Peyer's patch (tissue), 4 donors: ENCODE measurements at regions not wholly inside any gene's neighbourhood (a gene's known extent, or its start where the extent isn't known, plus 50 kb on each side); places are given as distances from the start of the nearest gene placed in this dataset.

Experiments used
- DNase-seq, 3 donors: peaks; one replicate each; pipeline ENCODE4 v3.0.0-alpha.2; 2017 to 2019
- H3K27ac ChIP-seq, 4 donors: fragments of 200-600 bp; sonication (generic); one replicate each; pipeline ENCODE4 v1.5.1; 2016 to 2019
- H3K27me3 ChIP-seq, 2 donors: fragments of 200-600 bp; sonication (generic); one replicate each; pipeline ENCODE4 v1.5.1; 2019
- H3K36me3 ChIP-seq, 3 donors: fragments of 200-600 bp; sonication (generic); one replicate each; pipeline ENCODE4 v1.5.1; 2016 to 2019
- H3K4me1 ChIP-seq, 4 donors: fragments of 200-600 bp; sonication (generic); one replicate each; pipeline ENCODE4 v1.5.1; 2016 to 2019
- H3K4me3 ChIP-seq, 4 donors: fragments of 200-600 bp; sonication (generic); 1 replicate in 3 of 4; 2 replicates in 1 of 4; pipeline ENCODE4 v1.5.1; 2016 to 2019; ENCODE audit warnings: mild to moderate bottlenecking in 1 of 4
- H3K9me3 ChIP-seq, 4 donors: fragments of 200-600 bp; sonication (generic); one replicate each; pipeline ENCODE4 v1.5.1; 2016 to 2019; ENCODE audit warnings: mild to moderate bottlenecking in 1 of 4
- POLR2A ChIP-seq, 2 donors: fragments of 450-650 bp; IDR thresholded peaks; one replicate each; pipeline ENCODE4 v1.5.1; 2017; ENCODE audit warnings: antibody characterized with exemption in 2 of 2, mild to moderate bottlenecking in 2 of 2, moderate library complexity in 2 of 2
- TF ChIP-seq, protein P1 (sequence below), 6 experiments: fragments of 450-650 bp in 4 of 6; fragments of 200-600 bp in 2 of 6; sonication (generic) in 1 of 6; IDR thresholded peaks; one replicate each; pipeline ENCODE4 v1.5.1; 2017 to 2019; ENCODE audit warnings: antibody characterized with exemption in 6 of 6, mild to moderate bottlenecking in 3 of 6, moderate library complexity in 1 of 6

GRCh38 chr3:181410870-181411269, 300.9 kb upstream of the SOX2 start:
- Histone ChIP-seq H3K36me3 (no peaks in the 10 kb centered on the region), H3K4me1 (no peaks in the 10 kb centered on the region), H3K4me3 (no peak overlapping the region), H3K27me3 (no peaks in the 10 kb centered on the region), H3K9me3 (no peaks in the 10 kb centered on the region), H3K27ac (no peak overlapping the region)
- TF ChIP-seq, protein P1, sequence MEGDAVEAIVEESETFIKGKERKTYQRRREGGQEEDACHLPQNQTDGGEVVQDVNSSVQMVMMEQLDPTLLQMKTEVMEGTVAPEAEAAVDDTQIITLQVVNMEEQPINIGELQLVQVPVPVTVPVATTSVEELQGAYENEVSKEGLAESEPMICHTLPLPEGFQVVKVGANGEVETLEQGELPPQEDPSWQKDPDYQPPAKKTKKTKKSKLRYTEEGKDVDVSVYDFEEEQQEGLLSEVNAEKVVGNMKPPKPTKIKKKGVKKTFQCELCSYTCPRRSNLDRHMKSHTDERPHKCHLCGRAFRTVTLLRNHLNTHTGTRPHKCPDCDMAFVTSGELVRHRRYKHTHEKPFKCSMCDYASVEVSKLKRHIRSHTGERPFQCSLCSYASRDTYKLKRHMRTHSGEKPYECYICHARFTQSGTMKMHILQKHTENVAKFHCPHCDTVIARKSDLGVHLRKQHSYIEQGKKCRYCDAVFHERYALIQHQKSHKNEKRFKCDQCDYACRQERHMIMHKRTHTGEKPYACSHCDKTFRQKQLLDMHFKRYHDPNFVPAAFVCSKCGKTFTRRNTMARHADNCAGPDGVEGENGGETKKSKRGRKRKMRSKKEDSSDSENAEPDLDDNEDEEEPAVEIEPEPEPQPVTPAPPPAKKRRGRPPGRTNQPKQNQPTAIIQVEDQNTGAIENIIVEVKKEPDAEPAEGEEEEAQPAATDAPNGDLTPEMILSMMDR (IDR thresholded peaks at IDR 0.05), result no peak
- TF ChIP-seq POLR2A (IDR thresholded peaks at IDR 0.05), result no peak
- no peak for DNase-seq

GRCh38 chr3:181403876-181404660, 307.7 kb upstream of the SOX2 start:
- no peaks in the 10 kb centered on the region for H3K4me1 ChIP-seq
- DNase-seq, result no peak
- TF ChIP-seq, protein P1 (IDR thresholded peaks at IDR 0.05), result no peak
- no peak for TF ChIP-seq POLR2A (IDR thresholded peaks at IDR 0.05)

DNA sequence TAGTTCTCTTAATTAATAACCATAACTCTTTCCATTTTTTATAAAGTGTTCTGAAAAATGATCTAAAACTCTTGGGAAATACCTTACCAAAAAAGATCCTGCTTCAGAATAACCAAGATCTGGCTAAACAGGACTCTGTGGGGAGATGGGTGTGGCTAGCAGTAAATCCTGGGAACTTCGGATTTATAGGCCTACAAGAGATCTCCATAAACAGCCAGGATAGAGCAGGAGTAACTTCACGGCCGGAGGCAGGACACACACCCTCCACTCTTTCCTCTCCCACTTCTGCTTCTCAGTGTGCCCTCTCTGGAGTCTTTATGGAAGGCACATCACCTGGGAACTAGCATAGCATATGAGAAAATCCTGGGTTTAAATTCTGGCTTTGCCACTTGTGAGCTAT, 309.4 kb upstream of the SOX2 start:
- Histone ChIP-seq H3K36me3 (no peaks in the 10 kb centered on the region), H3K27me3 (no peaks in the 10 kb centered on the region), H3K9me3 (no peaks in the 10 kb centered on the region), H3K4me3 (no peak overlapping the region), H3K4me1 (no peaks in the 10 kb centered on the region), H3K27ac (no peak overlapping the region)
- no peak for TF ChIP-seq POLR2A (IDR thresholded peaks at IDR 0.05)
- TF ChIP-seq, protein P1 (IDR thresholded peaks at IDR 0.05), result no peak
- DNase-seq, result no peak

More at GRCh38 chr3:181403876-181404660, 307.7 kb upstream of the SOX2 start:
- Histone ChIP-seq H3K27ac (no peak overlapping the region), H3K4me3 (no peak overlapping the region), H3K27me3 (no peaks in the 10 kb centered on the region), H3K36me3 (no peaks in the 10 kb centered on the region), H3K9me3 (no peaks in the 10 kb centered on the region)

DNA sequence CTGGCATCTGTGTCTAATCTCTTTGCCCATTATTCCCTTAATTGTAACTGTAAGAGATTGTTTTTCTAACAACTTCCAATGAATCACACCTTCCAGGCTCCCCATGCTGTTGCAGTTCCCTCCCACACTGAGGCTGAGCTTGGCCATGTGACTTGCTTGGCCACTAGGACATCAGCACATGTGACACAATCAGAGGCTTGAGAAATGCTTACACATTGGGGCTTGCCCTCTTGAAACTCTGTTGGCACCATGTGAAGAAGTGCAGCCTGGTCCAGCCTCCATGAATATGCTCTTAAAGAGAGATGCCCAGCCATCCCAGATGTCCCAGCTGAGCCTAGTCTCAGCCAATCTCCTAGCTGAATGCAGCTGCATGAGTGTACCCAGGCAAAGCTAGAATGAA, 326.8 kb upstream of the SOX2 start:
- H3K27me3 ChIP-seq, result no peaks in the 10 kb centered on the region
- no peak overlapping the region for H3K4me3 ChIP-seq
- no peaks in the 10 kb centered on the region for H3K36me3 ChIP-seq
- no peaks in the 10 kb centered on the region for H3K4me1 ChIP-seq
- DNase-seq, result no peak
- H3K9me3 ChIP-seq, result no peaks in the 10 kb centered on the region
- TF ChIP-seq, protein P1 (IDR thresholded peaks at IDR 0.05), result no peak
- TF ChIP-seq POLR2A (IDR thresholded peaks at IDR 0.05), result no peak
- H3K27ac ChIP-seq, result no peak overlapping the region

- no peaks in the 10 kb centered on the region for H3K36me3 ChIP-seq
- H3K9me3 ChIP-seq, result no peaks in the 10 kb centered on the region
- no peaks in the 10 kb centered on the region for H3K27me3 ChIP-seq
- no peaks in the 10 kb centered on the region for H3K4me1 ChIP-seq
- H3K4me3 ChIP-seq, result no peak overlapping the region
- no peak for DNase-seq
- TF ChIP-seq, protein P1 (IDR thresholded peaks at IDR 0.05), result no peak
- no peak overlapping the region for H3K27ac ChIP-seq
Observed at GRCh38 chr3:181383760-181384159, 328.0 kb upstream of the SOX2 start.
